ENCODE measurements at regions not wholly inside any gene's neighbourhood (a gene's known extent, or its start where the extent isn't known, plus 50 kb on each side); places are given as distances from the start of the nearest gene placed in this dataset.
A peak's percentile ranks its signal among the peaks of the same experiment; 100 is the strongest.

DNA sequence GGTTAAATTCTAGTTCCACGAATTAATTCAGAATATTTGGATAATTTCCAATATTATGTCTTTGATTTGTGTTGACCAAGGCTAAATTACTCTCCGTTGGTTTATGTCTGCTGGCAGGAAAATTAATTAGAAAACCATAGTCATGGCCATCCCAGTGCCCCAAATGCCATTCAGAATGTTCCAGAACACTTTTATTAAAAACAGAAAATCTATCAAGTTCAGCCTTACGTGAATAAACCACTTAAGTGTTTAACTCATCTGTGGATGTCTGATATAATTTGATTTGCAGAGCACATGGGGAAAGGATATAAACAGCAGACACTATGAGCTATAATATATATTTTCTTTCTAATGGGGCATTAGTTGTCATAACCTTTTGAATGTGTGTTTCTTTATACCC lies 480.7 kb downstream of the MRPL39 start:
- DNase-seq: no peak

DNA sequence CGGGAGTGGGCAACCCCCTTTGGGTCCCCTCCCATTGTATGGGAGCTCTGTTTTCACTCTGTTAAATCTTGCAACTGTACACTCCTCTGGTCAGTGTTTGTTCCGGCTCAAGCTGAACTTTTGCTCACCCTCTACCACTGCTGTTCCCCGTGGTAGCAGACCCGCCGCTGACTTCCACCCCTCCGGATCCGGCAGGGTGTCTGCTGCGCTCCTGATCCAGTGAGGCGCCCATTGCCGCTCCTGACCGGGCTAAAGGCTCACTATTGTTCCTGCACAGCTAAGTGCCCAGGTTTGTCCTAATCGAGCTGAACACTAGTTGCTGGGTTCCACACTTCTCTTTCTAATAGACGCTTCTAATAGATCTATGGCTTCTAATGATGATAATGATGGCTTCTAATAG lies 488.6 kb downstream of the MRPL39 start:
- DNase-seq: no peak

DNA sequence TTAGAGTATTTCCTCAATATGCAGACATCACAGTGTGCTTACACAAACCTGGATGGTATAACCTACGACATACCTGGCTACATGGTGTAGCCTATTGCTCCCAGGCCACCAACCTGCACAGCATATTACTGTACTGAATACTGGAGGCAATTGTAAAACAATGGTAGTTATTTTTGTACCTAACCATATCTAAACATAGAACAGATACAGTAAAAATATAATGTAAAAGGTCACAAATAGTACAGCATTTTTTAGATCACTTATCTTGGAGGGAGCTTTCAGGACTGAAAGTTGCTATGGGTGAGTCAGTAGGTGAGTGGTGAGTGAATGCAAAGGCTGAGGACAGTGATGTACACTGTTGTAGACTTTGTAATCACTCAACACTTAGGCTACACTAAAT lies 492.3 kb downstream of the MRPL39 start:
- no peak for DNase-seq

DNA sequence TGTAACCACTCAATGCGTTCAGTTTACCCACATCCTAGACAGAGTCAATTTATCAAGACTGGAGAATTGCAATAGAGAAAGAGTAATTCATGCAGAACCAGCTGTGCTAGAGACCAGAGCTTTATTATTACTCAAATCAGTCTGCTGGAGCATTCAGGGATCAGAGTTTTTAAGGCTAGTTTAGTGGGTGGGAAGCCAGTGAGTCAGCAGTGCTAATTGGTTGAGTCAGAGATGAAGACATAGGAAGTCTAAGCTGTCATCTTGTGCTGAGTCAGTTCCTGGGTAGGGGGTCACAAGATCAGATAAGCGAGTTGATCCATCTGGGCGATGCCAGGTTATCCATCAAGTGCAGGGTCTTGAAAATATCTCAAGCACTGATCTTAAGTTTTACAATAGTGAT lies 499.6 kb downstream of the MRPL39 start:
- peak in 1 of 2 experiments; percentile 14 for DNase-seq

GRCh38 chr21:25103500-25104207 lies 503.6 kb downstream of the MRPL39 start:
- no peak for DNase-seq

- DNase-seq: no peak
Observed at GRCh38 chr21:25097648-25098047, 509.6 kb downstream of the MRPL39 start.

- no peak for DNase-seq
Observed at GRCh38 chr21:25094695-25095094, 512.6 kb downstream of the MRPL39 start.

DNA sequence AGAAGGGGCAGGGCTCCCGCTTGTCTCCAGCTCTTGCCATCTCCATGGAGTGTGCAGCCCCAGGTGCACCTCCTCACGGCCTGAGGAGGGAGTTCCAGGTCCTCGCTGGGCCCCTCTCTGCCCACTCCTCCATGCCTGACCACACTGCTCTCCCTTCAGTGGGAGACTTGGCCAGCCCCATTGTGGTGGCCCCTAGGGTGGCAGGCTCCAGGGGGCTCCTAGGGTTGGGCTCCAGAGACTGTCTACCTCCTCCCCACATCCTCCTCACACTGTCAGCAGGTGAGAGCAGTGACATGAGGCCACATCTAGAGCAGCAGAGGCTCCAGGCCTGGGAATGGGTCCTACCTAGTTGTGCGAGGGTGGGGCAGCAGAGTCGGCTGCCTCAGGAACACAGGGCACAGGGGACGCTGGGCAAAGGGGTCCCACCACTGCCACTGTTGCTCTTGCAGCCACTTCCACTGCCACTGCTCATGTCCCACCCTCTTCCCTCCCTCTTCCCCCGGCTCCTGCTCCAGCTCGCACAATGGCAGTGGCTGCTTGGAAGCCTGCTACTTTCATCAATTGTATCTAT lies 514.8 kb downstream of the MRPL39 start:
- DNase-seq: no peak

DNA sequence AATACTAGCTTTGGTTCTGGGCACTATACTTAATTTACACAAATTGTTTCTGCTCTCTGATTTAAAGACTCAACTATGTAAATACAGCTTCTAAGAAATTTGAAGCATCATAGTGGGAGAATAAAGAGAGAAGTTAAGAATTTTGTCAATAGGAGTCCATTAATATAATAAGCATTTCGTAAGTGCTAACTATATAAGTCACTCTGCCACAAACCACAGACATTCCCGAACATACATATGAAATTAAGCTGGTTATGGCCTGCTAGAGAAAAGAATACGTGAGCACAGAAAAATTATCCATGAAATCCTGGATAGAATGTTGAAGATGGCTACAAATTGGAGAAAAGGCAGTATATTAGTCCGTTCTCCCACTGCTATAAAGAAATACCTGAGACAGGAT lies 526.2 kb downstream of the MRPL39 start:
- no peak for DNase-seq

DNA sequence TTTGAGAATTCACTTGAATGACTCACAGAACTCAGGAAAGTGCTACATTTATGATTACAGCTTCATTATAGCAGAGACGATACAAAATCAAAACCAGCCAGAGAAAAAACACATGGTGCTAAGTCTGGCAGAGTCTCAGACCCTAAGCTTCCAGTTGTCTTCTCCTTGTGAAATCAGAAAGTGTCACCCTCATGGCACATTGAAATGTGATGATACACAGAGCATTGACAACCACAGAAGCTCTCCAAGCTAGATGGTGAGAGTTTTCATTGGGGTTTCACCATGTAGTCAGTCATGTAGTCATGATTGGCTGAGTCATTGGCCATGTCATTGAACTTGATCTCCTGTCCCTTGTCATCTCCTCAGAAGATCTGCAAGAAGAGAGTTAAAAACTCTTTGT lies 526.6 kb downstream of the MRPL39 start:
- DNase-seq: no peak

- no peak for DNase-seq
Observed at GRCh38 chr21:25080141-25080540, 527.1 kb downstream of the MRPL39 start.

DNA sequence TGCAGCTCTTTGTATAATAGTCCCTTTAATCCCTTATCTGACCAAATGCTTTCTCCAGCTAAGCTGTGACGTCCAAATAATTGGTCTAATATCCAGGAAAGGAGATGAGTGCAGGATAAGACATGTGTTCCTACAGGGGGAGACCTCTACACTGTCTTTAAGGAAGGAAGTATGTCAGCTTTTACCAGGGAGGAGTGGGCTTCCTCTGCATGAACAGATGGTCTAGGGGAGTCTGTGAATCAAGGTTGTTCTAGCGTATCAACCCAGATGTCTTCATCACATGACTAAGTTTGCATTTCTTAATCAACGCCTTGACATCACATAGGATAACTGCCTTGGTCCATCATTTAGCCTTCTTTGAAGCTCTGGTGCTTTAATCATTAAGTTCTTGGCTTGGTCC lies 528.2 kb downstream of the MRPL39 start:
- DNase-seq: no peak

DNA sequence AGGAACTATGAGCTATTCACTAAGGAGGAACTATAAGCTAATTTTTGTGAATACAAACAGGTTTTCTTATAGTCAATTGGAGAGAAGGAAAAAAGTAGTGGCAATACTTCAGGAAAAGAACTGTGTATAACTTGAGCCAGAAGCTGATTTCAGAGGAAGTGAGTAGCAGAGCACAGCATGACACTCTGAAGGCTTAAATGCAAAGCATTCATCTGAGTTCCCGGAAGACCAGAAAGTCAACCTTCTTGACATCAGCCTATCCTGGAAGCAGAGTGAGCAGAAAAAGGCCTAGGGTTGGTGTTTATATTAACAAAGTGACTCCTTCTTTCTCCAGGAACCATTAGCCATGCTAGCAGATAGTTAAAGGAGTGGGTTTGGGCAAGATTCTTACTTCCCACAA lies 545.2 kb downstream of the MRPL39 start:
- DNase-seq: no peak

GRCh38 chr21:25054689-25055088 lies 552.6 kb downstream of the MRPL39 start:
- no peak for DNase-seq

DNA sequence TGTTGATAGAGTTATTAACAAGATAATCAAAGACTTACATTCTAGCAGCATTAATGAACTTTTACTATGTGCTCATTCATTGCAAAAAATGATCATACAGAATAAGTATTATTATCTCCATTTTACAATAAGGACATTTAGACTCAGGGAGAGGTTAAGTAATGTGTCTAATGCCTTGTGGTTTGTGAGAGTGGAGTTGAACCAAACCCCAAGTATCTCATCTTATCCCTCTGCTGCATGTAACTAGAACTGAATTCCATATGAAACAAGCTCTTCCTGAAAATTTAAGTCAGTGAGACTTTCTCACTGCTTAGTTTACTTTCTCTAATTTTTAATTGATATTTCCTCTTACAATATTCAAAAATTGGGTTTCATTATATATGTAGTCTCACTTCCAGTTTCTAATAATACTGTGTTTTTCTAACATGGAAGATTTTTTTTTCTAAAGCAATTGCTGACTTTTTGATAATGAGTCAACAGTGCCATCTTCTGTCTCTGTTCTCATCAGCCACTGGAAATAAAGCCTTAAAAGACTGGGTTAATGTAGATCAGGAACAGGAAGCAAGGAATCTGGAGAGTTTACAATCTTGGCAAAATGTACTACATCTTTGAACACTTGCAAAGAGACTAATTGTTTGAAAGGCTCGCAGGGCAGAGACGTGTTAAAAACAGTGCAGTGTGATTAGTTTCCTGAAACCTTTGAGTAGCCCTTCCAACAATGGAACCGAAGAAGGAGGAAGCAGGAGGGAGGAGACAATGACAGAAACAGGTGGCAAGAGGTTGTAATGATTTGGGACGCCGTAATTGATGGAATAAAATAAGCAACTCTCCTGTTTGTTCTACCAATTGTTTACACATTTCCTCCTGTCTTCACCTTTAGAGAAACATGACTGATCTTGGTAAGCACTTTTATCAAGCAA lies 567.6 kb downstream of the MRPL39 start:
- peak in 1 of 2 experiments; percentile 24 for DNase-seq

- DNase-seq: no peak
Observed at GRCh38 chr21:25036775-25037174, 570.5 kb downstream of the MRPL39 start.

- DNase-seq: no peak
Observed at GRCh38 chr21:25031750-25032149, 575.5 kb downstream of the MRPL39 start.

- DNase-seq: no peak
Observed at GRCh38 chr21:25029580-25029979, 577.7 kb downstream of the MRPL39 start.

DNA sequence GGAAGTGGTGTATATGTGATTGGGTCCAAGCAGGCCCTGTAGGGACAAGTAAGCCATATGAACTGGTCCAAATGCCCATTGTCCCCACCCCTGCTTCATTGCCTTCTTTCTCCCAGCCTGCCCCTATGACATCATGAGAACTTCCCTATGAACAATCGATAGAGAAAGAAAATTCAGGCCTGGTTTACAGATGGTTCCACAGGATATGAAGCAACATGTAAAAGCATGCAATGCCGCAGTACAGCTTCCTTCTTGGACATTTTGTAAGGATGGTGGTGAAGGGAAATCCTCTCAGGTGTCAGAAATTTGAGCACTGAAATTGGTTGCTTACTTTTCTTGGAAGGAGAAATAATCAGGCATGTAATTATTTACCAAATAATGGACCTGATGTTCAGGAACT lies 581.7 kb downstream of the MRPL39 start:
- no peak for DNase-seq

DNA sequence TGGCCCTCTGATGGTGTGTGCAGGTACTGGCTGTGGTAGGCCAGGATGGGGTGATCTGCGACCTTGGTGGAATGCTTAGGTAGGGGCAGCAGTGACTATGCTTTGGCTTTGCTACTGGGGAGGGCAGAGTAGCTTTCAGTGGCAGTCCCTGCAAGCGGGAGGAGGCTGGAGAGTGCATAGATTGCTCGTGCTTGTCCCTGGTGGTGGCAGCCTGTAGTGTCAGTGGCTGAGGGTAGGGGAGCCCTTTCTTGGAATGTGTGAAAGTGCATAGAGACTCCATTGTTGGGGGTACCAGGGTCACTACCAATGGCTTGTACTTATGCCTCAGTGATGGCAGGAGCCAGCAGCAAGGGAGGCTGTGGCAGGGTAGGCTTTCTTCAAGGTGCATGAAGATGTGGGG lies 582.6 kb downstream of the MRPL39 start:
- no peak for DNase-seq

GRCh38 chr21:25005388-25005787 lies 601.9 kb downstream of the MRPL39 start:
- DNase-seq: no peak

DNA sequence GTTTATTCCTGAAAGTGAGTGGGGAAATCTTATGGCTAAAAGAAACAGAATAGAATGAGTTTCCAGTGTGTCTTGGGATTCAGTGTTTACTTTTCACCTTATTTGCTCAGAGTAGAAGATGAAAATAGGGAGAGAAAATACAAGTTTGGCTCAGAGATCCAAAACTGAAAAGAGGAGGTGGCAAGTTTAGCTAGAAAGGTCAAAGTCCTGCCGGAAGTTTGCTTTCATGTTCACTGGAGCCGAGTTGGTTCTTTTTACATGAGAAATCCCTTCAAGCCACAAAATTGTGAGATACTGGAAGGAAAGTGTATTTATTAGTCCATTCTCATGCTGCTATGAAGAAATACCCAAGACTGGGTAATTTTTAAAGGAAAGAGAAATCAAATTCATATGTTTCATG lies 604.6 kb downstream of the MRPL39 start:
- no peak for DNase-seq

GRCh38 chr21:24995216-24995615 lies 612.1 kb downstream of the MRPL39 start:
- DNase-seq: no peak

GRCh38 chr21:24994717-24995116 lies 612.6 kb downstream of the MRPL39 start:
- DNase-seq: no peak

Measured in SW 1271 (cell line).